ENCODE measurements at regions not wholly inside any gene's neighbourhood (a gene's known extent, or its start where the extent isn't known, plus 50 kb on each side); places are given as distances from the start of the nearest gene placed in this dataset.
"Not testable (repeated sequence)": the region's sequence is repeated elsewhere in the genome, so short reads cannot be mapped to it uniquely, and the experiment has no call there.

DNA sequence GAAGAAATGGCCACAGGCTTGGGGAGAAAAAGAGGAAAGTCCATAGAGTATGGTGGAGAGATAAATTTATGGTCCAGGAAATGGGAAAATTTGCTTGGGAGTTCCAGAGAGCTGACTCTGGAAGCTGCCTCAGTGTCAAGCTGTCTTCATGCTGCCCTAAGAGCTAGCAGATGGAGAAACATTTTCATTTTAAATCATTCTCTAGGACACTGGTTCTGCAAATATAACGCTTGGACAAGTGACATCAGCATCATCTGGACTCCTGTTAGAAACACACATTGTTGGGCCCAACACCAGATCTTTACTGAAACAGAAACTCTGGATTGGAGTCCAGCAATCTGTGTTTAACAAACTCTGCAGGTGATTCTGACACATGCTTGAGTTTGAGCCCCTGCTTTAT is 592.0 kb upstream of the KLF12 start:
- CTCF ChIA-PET, result no interaction called here
- POLR2A ChIA-PET, result no interaction called here
- Mint-ChIP-seq H3K4me3 (ENCODE audit: unreplicated experiment) (no peak overlapping the region), H3K36me3 (ENCODE audit: insufficient read depth, unreplicated experiment) (peaks cover 6% of the 10 kb centered on the region), H3K4me1 (ENCODE audit: insufficient read depth, unreplicated experiment) (no peaks in the 10 kb centered on the region), H3K27me3 (ENCODE audit: insufficient read depth, unreplicated experiment) (no peaks in the 10 kb centered on the region), H3K9me3 (ENCODE audit: unreplicated experiment) (peaks cover 7% of the 10 kb centered on the region), H3K27ac (ENCODE audit: low read depth, unreplicated experiment) (no peak overlapping the region)
- DNase-seq (ENCODE audit: unreplicated experiment), result no peak
- no TSS peak for BruUV-seq (replicated peaks)
- TF ChIP-seq, protein P1, sequence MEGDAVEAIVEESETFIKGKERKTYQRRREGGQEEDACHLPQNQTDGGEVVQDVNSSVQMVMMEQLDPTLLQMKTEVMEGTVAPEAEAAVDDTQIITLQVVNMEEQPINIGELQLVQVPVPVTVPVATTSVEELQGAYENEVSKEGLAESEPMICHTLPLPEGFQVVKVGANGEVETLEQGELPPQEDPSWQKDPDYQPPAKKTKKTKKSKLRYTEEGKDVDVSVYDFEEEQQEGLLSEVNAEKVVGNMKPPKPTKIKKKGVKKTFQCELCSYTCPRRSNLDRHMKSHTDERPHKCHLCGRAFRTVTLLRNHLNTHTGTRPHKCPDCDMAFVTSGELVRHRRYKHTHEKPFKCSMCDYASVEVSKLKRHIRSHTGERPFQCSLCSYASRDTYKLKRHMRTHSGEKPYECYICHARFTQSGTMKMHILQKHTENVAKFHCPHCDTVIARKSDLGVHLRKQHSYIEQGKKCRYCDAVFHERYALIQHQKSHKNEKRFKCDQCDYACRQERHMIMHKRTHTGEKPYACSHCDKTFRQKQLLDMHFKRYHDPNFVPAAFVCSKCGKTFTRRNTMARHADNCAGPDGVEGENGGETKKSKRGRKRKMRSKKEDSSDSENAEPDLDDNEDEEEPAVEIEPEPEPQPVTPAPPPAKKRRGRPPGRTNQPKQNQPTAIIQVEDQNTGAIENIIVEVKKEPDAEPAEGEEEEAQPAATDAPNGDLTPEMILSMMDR (IDR thresholded peaks at IDR 0.05; ENCODE audit: unreplicated experiment), result no peak
- intact Hi-C loops (cut with micrococcal nuclease), result no loop called here

DNA sequence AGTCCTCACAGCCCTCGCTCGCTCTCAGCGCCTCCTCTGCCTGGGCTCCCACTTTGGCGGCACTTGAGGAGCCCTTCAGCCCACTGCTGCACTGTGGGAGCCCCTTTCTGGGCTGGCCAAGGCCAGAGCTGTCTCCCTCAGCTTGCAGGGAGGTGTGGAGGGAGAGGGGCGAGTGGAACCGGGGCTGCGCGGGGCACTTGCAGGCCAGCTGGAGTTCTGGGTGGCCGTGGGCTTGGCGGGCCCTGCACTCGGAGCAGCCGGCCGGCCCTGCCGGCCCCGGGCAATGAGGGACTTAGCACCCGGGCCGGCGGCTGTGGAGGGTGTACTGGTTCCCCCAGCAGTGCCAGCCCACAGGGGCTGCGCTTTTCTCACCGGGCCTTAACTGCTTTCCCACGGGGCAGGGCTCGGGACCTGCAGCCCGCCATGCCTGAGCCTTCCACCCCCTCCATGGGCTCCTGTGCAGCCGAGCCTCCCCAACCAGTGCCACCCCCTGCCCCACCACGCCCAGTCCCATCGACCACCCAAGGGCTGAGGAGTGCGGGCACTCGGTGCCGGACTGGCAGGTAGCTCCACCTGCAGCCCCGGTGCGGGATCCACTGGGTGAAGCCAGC is 584.1 kb upstream of the KLF12 start:
- H3K36me3 Mint-ChIP-seq (ENCODE audit: insufficient read depth, unreplicated experiment); BruUV-seq (replicated peaks); H3K27ac Mint-ChIP-seq (ENCODE audit: low read depth, unreplicated experiment); H3K27me3 Mint-ChIP-seq (ENCODE audit: insufficient read depth, unreplicated experiment); H3K4me3 Mint-ChIP-seq (ENCODE audit: unreplicated experiment); POLR2A ChIA-PET; DNase-seq (ENCODE audit: unreplicated experiment); H3K9me3 Mint-ChIP-seq (ENCODE audit: unreplicated experiment); H3K4me1 Mint-ChIP-seq (ENCODE audit: insufficient read depth, unreplicated experiment); intact Hi-C loops (cut with micrococcal nuclease); CTCF ChIA-PET: not testable (repeated sequence)

DNA sequence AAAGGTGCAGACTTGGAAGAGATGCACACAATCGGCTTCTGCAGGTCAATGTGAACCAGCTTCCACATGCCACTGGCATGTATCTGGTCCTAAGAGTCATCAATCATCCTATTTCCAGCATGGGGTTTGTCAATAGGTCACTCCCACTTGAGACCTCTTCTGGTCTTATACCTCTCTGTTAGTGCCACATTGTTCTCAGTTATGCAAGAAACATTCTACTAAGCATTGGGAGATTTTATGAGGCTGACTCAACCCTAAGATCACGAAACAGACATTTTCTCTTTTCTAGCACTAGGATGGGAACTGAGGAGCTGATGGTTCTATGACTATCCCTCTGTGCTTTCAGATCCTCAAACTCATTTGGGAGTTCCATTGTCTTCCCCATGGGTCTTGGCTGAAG is 581.5 kb upstream of the KLF12 start:
- Mint-ChIP-seq H3K4me3 (ENCODE audit: unreplicated experiment) (no peak overlapping the region), H3K9me3 (ENCODE audit: unreplicated experiment) (no peaks in the 10 kb centered on the region), H3K4me1 (ENCODE audit: insufficient read depth, unreplicated experiment) (no peaks in the 10 kb centered on the region), H3K36me3 (ENCODE audit: insufficient read depth, unreplicated experiment) (no peaks in the 10 kb centered on the region), H3K27me3 (ENCODE audit: insufficient read depth, unreplicated experiment) (no peaks in the 10 kb centered on the region), H3K27ac (ENCODE audit: low read depth, unreplicated experiment) (no peak overlapping the region)
- intact Hi-C loops (cut with micrococcal nuclease), result no loop called here
- TF ChIP-seq, protein P1 (IDR thresholded peaks at IDR 0.05; ENCODE audit: unreplicated experiment), result no peak
- CTCF ChIA-PET, result no interaction called here
- POLR2A ChIA-PET, result no interaction called here
- DNase-seq (ENCODE audit: unreplicated experiment), result peak; percentile 3
- no TSS peak for BruUV-seq (replicated peaks)

DNA sequence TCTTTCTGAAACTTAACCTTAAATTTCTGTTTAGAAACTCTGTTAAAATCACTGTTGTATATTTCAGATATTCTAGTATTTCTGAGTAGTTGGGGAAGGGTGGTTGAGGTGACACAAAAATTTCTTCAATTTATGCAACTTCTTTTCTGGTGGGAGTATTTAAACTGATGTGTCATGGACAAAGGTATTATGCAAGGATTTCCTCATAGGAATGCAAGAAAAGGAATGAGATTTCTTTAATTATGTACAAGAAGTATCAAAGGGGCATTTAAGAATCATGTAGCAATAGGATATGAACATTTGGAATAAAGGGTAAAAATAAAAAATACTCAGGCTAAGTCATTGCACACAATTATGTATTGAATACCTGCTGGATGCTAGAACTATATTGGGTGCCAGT is 575.8 kb upstream of the KLF12 start:
- intact Hi-C loops (cut with micrococcal nuclease), result no loop called here
- DNase-seq (ENCODE audit: unreplicated experiment), result peak; percentile 52
- no peaks in the 10 kb centered on the region for H3K36me3 Mint-ChIP-seq (ENCODE audit: insufficient read depth, unreplicated experiment)
- no peak overlapping the region for H3K4me3 Mint-ChIP-seq (ENCODE audit: unreplicated experiment)
- POLR2A ChIA-PET, result no interaction called here
- no TSS peak for BruUV-seq (replicated peaks)
- no peak overlapping the region for H3K27ac Mint-ChIP-seq (ENCODE audit: low read depth, unreplicated experiment)
- CTCF ChIA-PET, result interaction anchor here (0.7 kb wide), 1 partner anchor 519 kb away, joined by 3 read pairs; no protein-coding TSS in a partner anchor
- H3K9me3 Mint-ChIP-seq (ENCODE audit: unreplicated experiment), result peaks cover 5% of the 10 kb centered on the region
- TF ChIP-seq, protein P1 (IDR thresholded peaks at IDR 0.05; ENCODE audit: unreplicated experiment), result no peak
- no peaks in the 10 kb centered on the region for H3K27me3 Mint-ChIP-seq (ENCODE audit: insufficient read depth, unreplicated experiment)
- H3K4me1 Mint-ChIP-seq (ENCODE audit: insufficient read depth, unreplicated experiment), result peaks cover 17% of the 10 kb centered on the region

DNA sequence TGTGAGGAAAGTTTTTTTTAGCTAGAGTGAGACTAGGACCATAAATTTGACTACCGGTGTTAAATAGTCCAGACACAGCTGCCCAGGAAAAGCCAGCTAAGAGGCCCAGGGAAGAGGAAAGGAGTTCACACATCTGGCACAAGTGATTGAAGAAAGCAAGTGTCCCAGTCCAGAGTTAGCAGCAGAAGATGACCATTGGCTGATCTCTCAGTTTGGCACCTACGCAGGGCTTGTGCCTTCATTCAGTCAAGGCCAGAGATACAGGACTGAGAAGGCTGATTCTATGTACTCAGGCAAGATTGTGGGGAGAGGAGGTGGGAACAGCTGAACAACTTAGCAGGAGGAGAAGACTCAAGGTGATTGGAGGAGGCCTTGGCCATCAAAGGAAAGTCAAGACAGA is 575.0 kb upstream of the KLF12 start:
- ChIA-PET CTCF (interaction anchor here (0.6 kb wide), 1 partner anchor 232 kb away, joined by 3 read pairs; no protein-coding TSS in a partner anchor), POLR2A (no interaction called here)
- H3K27ac Mint-ChIP-seq (ENCODE audit: low read depth, unreplicated experiment), result no peak overlapping the region
- no peak for DNase-seq (ENCODE audit: unreplicated experiment)
- peaks cover 5% of the 10 kb centered on the region for H3K9me3 Mint-ChIP-seq (ENCODE audit: unreplicated experiment)
- intact Hi-C loops (cut with micrococcal nuclease), result no loop called here
- BruUV-seq (replicated peaks), result no TSS peak
- TF ChIP-seq, protein P1 (IDR thresholded peaks at IDR 0.05; ENCODE audit: unreplicated experiment), result no peak
- H3K36me3 Mint-ChIP-seq (ENCODE audit: insufficient read depth, unreplicated experiment), result no peaks in the 10 kb centered on the region
- H3K4me1 Mint-ChIP-seq (ENCODE audit: insufficient read depth, unreplicated experiment), result peaks cover 17% of the 10 kb centered on the region
- H3K4me3 Mint-ChIP-seq (ENCODE audit: unreplicated experiment), result no peak overlapping the region
- H3K27me3 Mint-ChIP-seq (ENCODE audit: insufficient read depth, unreplicated experiment), result no peaks in the 10 kb centered on the region
